ENCODE measurements at regions not wholly inside any gene's neighbourhood (a gene's known extent, or its start where the extent isn't known, plus 50 kb on each side); places are given as distances from the start of the nearest gene placed in this dataset.
A peak's percentile ranks its signal among the peaks of the same experiment; 100 is the strongest.

DNA sequence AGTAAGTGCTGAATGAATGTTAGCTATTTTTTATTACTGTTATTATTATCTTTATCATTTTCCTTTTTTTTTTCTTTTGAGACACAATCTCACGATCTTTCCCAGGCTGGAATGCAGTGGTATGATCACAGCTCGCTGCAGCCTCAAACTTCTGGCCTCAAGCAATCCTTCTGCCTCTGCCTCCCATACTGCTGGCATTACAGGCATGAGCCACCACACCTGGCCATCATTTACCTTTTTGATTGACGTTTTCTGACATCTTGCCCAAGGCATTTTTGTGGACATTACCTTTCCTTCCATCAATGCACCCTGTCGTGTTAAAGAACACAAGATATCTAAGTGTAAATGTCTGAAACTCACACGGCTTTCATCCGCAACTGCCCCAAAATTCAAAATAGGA is 138.2 kb downstream of the GAS1 start:
- TF ChIP-seq CTCF (conservative IDR thresholded peaks at IDR 0.05; ENCODE audit: low read length): no peak
- H3K4me3 ChIP-seq (ENCODE audit: low read length): no peak overlapping the region
- no peak for DNase-seq (ENCODE audit: low read depth)

- no peak for DNase-seq (ENCODE audit: low read depth)
- TF ChIP-seq CTCF (conservative IDR thresholded peaks at IDR 0.05; ENCODE audit: low read length): no peak
- H3K4me3 ChIP-seq (ENCODE audit: low read length): no peak overlapping the region
These were observed 139.8 kb downstream of the GAS1 start for GRCh38 chr9:86807367-86807976.

DNA sequence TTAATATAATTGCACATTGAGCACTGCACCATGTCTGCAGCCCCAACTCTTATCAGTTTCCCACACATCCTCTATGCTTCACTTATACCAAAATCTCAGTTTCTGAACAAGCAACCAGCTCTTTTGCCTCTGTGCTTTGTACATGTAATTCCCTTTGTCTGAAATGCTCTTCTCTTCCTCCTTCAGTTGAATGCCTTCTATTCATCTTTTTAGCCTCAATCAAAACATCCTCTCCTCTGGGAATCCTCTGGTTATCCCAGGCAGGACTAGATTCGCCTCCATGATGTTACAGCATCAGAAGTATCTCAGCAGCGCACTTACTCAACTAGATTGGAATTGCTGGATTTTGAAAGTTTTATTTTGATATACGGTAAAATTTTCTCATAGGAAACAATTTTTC is 143.3 kb downstream of the GAS1 start:
- DNase-seq (ENCODE audit: low read depth): no peak
- no peak for TF ChIP-seq CTCF (conservative IDR thresholded peaks at IDR 0.05; ENCODE audit: low read length)
- no peak overlapping the region for H3K4me3 ChIP-seq (ENCODE audit: low read length)

GRCh38 chr9:86802900-86803673 is 144.2 kb downstream of the GAS1 start:
- no peak overlapping the region for H3K4me3 ChIP-seq (ENCODE audit: low read length)

GRCh38 chr9:86801246-86801645 is 146.1 kb downstream of the GAS1 start:
- H3K4me3 ChIP-seq (ENCODE audit: low read length): no peak overlapping the region
- peak; percentile 82 for DNase-seq (ENCODE audit: low read depth)
- TF ChIP-seq CTCF (conservative IDR thresholded peaks at IDR 0.05; ENCODE audit: low read length): no peak

More at GRCh38 chr9:86802900-86803673, 144.2 kb downstream of the GAS1 start:
- no peak for DNase-seq (ENCODE audit: low read depth)
- no peak for TF ChIP-seq CTCF (conservative IDR thresholded peaks at IDR 0.05; ENCODE audit: low read length)

- DNase-seq (ENCODE audit: low read depth): no peak
- no peak for TF ChIP-seq CTCF (conservative IDR thresholded peaks at IDR 0.05; ENCODE audit: low read length)
- no peak overlapping the region for H3K4me3 ChIP-seq (ENCODE audit: low read length)
These were observed 146.6 kb downstream of the GAS1 start for GRCh38 chr9:86800681-86801080.

- no peak for DNase-seq (ENCODE audit: low read depth)
- H3K4me3 ChIP-seq (ENCODE audit: low read length): no peak overlapping the region
- TF ChIP-seq CTCF (conservative IDR thresholded peaks at IDR 0.05; ENCODE audit: low read length): no peak
These were observed 148.3 kb downstream of the GAS1 start for GRCh38 chr9:86798966-86799365.
